Stimulated activated CD4-positive, alpha-beta T cell treated with anti-CD3 and anti-CD28 coated beads, Interleukin-4, amount 100 ng/mL, for 48 hours (primary cell): ENCODE measurements at regions not wholly inside any gene's neighbourhood (a gene's known extent, or its start where the extent isn't known, plus 50 kb on each side); places are given as distances from the start of the nearest gene placed in this dataset.
"Not testable (repeated sequence)": the region's sequence is repeated elsewhere in the genome, so short reads cannot be mapped to it uniquely, and the experiment has no call there.

ENCODE experiments used
- DNase-seq, 2 donors: peaks; one replicate each; pipeline ENCODE4 v3.0.0-alpha.2; 2020; ENCODE audit warnings: low read depth in 2 of 2

- no peak for DNase-seq
These were observed 53.2 kb upstream of the SH3BP4 start for GRCh38 chr2:234898534-234899053.

GRCh38 chr2:234888442-234888841 lies 63.4 kb upstream of the SH3BP4 start:
- DNase-seq = not testable (repeated sequence)

GRCh38 chr2:234887195-234887594 lies 64.6 kb upstream of the SH3BP4 start:
- no peak for DNase-seq

- DNase-seq = no peak
These were observed 65.9 kb upstream of the SH3BP4 start for GRCh38 chr2:234885886-234886285.

GRCh38 chr2:234885118-234885517 lies 66.7 kb upstream of the SH3BP4 start:
- no peak for DNase-seq

GRCh38 chr2:234884591-234884990 lies 67.2 kb upstream of the SH3BP4 start:
- DNase-seq = no peak

GRCh38 chr2:234881413-234882241 lies 70.2 kb upstream of the SH3BP4 start:
- peak; percentile 53 to 65 for DNase-seq

- no peak for DNase-seq
These were observed 71.1 kb upstream of the SH3BP4 start for GRCh38 chr2:234880551-234881211.

GRCh38 chr2:234879671-234880455 lies 72.0 kb upstream of the SH3BP4 start:
- DNase-seq = no peak

GRCh38 chr2:234876621-234877020 lies 75.2 kb upstream of the SH3BP4 start:
- DNase-seq = not testable (repeated sequence)

- no peak for DNase-seq
These were observed 77.3 kb upstream of the SH3BP4 start for GRCh38 chr2:234874347-234875046.

- DNase-seq = no peak
These were observed 78.0 kb upstream of the SH3BP4 start for GRCh38 chr2:234873828-234874173.

- no peak for DNase-seq
These were observed 78.6 kb upstream of the SH3BP4 start for GRCh38 chr2:234873103-234873827.

GRCh38 chr2:234869969-234870368 lies 81.8 kb upstream of the SH3BP4 start:
- DNase-seq = no peak

GRCh38 chr2:234869164-234869563 lies 82.7 kb upstream of the SH3BP4 start:
- no peak for DNase-seq

- DNase-seq = no peak
These were observed 83.9 kb upstream of the SH3BP4 start for GRCh38 chr2:234867882-234868285.

GRCh38 chr2:234865586-234865985 lies 86.2 kb upstream of the SH3BP4 start:
- DNase-seq = no peak

GRCh38 chr2:234865040-234865439 lies 86.8 kb upstream of the SH3BP4 start:
- DNase-seq = no peak

GRCh38 chr2:234864506-234864905 lies 87.3 kb upstream of the SH3BP4 start:
- DNase-seq = no peak

GRCh38 chr2:234863043-234863934 lies 88.5 kb upstream of the SH3BP4 start:
- no peak for DNase-seq
